ENCODE measurements at regions not wholly inside any gene's neighbourhood (a gene's known extent, or its start where the extent isn't known, plus 50 kb on each side); places are given as distances from the start of the nearest gene placed in this dataset.

DNA sequence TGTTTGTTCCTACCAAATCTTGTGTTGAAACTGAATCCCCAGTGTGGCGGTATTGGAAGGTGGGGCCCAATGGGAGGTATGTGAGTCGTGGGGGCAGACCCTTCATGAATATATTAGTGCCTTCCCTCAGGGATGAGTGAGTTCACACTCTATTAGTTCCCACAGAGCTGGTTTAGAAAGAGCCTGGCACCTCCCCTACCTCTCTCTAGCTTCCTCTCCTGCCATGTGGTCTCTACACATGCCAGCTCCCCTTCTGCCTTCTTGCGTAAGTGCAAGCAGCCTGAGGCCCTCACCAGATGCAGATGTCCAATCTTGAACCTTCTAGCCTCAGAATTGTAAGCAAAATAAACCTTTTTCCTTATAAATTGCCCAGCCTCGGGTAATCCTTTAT lies 105.8 kb downstream of the SPTSSA start:
- H3K4me2 ChIP-seq (ENCODE audit: low read length) = no peak overlapping the region
- no peaks in the 10 kb centered on the region for H3K4me1 ChIP-seq (ENCODE audit: control insufficient read depth, low read length)
- no peaks in the 10 kb centered on the region for H4K20me1 ChIP-seq (ENCODE audit: control insufficient read depth, insufficient read depth, low read depth, low read length)
- no peak for TF ChIP-seq EZH2phosphoT487 (IDR thresholded peaks at IDR 0.05; ENCODE audit: borderline replicate concordance, low read length)
- TF ChIP-seq CTCF (IDR thresholded peaks at IDR 0.05; ENCODE audit: low read depth, low read length, poor library complexity, severe bottlenecking) = no peak
- no peak overlapping the region for H3K4me3 ChIP-seq (ENCODE audit: low read length)
- H3K27ac ChIP-seq (ENCODE audit: low read depth, low read length) = no peak overlapping the region
- no peaks in the 10 kb centered on the region for H3K36me3 ChIP-seq (ENCODE audit: control insufficient read depth, low read length)
- no peaks in the 10 kb centered on the region for H3F3A ChIP-seq (ENCODE audit: control insufficient read depth, insufficient read depth)
- no peaks in the 10 kb centered on the region for H3K9me3 ChIP-seq (ENCODE audit: control insufficient read depth, insufficient read depth, low read length)
- H3K27me3 ChIP-seq (ENCODE audit: control insufficient read depth, low read length) = no peaks in the 10 kb centered on the region
- H3K79me2 ChIP-seq (ENCODE audit: control insufficient read depth, low read length) = no peaks in the 10 kb centered on the region
- no peaks in the 10 kb centered on the region for H3K9me2 ChIP-seq (replicated peaks; ENCODE audit: control insufficient read depth, low read length)

- H3K27ac ChIP-seq (ENCODE audit: low read depth, low read length) = no peak overlapping the region
Observed at GRCh38 chr14:34355584-34356263, 106.3 kb downstream of the SPTSSA start.

DNA sequence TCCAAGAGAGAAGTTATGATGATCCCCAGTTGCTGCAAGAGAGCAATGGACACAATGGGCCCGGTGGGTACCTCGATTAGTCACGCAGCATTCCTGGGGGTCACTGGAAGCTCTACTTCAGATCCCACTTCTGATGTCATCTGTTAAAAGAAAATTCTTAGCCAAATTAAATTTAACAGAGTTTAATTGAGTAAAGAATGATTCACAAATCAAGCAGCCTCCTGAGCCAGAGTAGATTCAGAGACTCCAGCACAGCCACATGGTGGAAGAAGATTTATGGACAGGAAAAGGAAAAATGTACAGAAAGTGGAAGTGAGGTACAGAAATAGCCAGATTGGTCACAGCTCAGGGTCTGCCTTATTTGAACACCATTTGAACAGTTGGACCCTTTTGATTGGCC lies 107.5 kb downstream of the SPTSSA start:
- H3F3A ChIP-seq (ENCODE audit: control insufficient read depth, insufficient read depth) = no peaks in the 10 kb centered on the region
- H4K20me1 ChIP-seq (ENCODE audit: control insufficient read depth, insufficient read depth, low read depth, low read length) = no peaks in the 10 kb centered on the region
- no peaks in the 10 kb centered on the region for H3K4me1 ChIP-seq (ENCODE audit: control insufficient read depth, low read length)
- no peaks in the 10 kb centered on the region for H3K9me2 ChIP-seq (replicated peaks; ENCODE audit: control insufficient read depth, low read length)
- H3K27ac ChIP-seq (ENCODE audit: low read depth, low read length) = no peak overlapping the region
- H3K4me2 ChIP-seq (ENCODE audit: low read length) = no peak overlapping the region
- H3K36me3 ChIP-seq (ENCODE audit: control insufficient read depth, low read length) = no peaks in the 10 kb centered on the region
- TF ChIP-seq EZH2phosphoT487 (IDR thresholded peaks at IDR 0.05; ENCODE audit: borderline replicate concordance, low read length) = no peak
- TF ChIP-seq CTCF (IDR thresholded peaks at IDR 0.05; ENCODE audit: low read depth, low read length, poor library complexity, severe bottlenecking) = no peak
- H3K27me3 ChIP-seq (ENCODE audit: control insufficient read depth, low read length) = no peaks in the 10 kb centered on the region
- no peaks in the 10 kb centered on the region for H3K79me2 ChIP-seq (ENCODE audit: control insufficient read depth, low read length)
- no peak overlapping the region for H3K4me3 ChIP-seq (ENCODE audit: low read length)
- no peaks in the 10 kb centered on the region for H3K9me3 ChIP-seq (ENCODE audit: control insufficient read depth, insufficient read depth, low read length)

More at GRCh38 chr14:34355584-34356263, 106.3 kb downstream of the SPTSSA start:
- H3K79me2 ChIP-seq (ENCODE audit: control insufficient read depth, low read length) = no peaks in the 10 kb centered on the region
- no peak overlapping the region for H3K4me2 ChIP-seq (ENCODE audit: low read length)
- H4K20me1 ChIP-seq (ENCODE audit: control insufficient read depth, insufficient read depth, low read depth, low read length) = no peaks in the 10 kb centered on the region
- TF ChIP-seq CTCF (IDR thresholded peaks at IDR 0.05; ENCODE audit: low read depth, low read length, poor library complexity, severe bottlenecking) (no peak), EZH2phosphoT487 (IDR thresholded peaks at IDR 0.05; ENCODE audit: borderline replicate concordance, low read length) (no peak)
- H3K36me3 ChIP-seq (ENCODE audit: control insufficient read depth, low read length) = no peaks in the 10 kb centered on the region
- no peaks in the 10 kb centered on the region for H3K9me2 ChIP-seq (replicated peaks; ENCODE audit: control insufficient read depth, low read length)
- H3K27me3 ChIP-seq (ENCODE audit: control insufficient read depth, low read length) = no peaks in the 10 kb centered on the region
- no peaks in the 10 kb centered on the region for H3F3A ChIP-seq (ENCODE audit: control insufficient read depth, insufficient read depth)
- no peaks in the 10 kb centered on the region for H3K9me3 ChIP-seq (ENCODE audit: control insufficient read depth, insufficient read depth, low read length)
- no peak overlapping the region for H3K4me3 ChIP-seq (ENCODE audit: low read length)
- H3K4me1 ChIP-seq (ENCODE audit: control insufficient read depth, low read length) = no peaks in the 10 kb centered on the region
